ENCODE measurements at regions not wholly inside any gene's neighbourhood (a gene's known extent, or its start where the extent isn't known, plus 50 kb on each side); places are given as distances from the start of the nearest gene placed in this dataset.

- H3K27me3 ChIP-seq (ENCODE audit: insufficient read depth, low read length, poor library complexity), result no peaks in the 10 kb centered on the region
- no peak overlapping the region for H3K4me3 ChIP-seq (ENCODE audit: low read length)
- no peak overlapping the region for H3K4ac ChIP-seq (ENCODE audit: low read depth, low read length)
- H3K36me3 ChIP-seq (ENCODE audit: control insufficient read depth, insufficient read depth, low read length), result no peaks in the 10 kb centered on the region
- H3K4me2 ChIP-seq (ENCODE audit: low read length), result no peak overlapping the region
- WGBS (ENCODE audit: extremely low coverage, insufficient coverage, low lambda C conversion rate), result no CpG with 5 or more reads among the region's 4 CpGs
- no peak overlapping the region for H2AK5ac ChIP-seq (ENCODE audit: low read length)
- no peak overlapping the region for H4K5ac ChIP-seq (ENCODE audit: low read length)
- no peak overlapping the region for H3K27ac ChIP-seq (ENCODE audit: low read depth, low read length)
- H2BK120ac ChIP-seq (ENCODE audit: low read depth, low read length), result no peak overlapping the region
- H2BK5ac ChIP-seq (ENCODE audit: low read length), result no peak overlapping the region
- H4K8ac ChIP-seq (ENCODE audit: low read depth, low read length), result no peak overlapping the region
- DNase-seq, result no peak
- H2BK15ac ChIP-seq (replicated peaks; ENCODE audit: low read depth), result no peak overlapping the region
- no peaks in the 10 kb centered on the region for H3K79me1 ChIP-seq (ENCODE audit: low read length)
- no peak overlapping the region for H3K23ac ChIP-seq (ENCODE audit: low read length)
- peak overlapping the region; percentile 1 for H3K56ac ChIP-seq (ENCODE audit: low read length)
- no peak overlapping the region for H3K18ac ChIP-seq (ENCODE audit: low read length)
- H3K9ac ChIP-seq (ENCODE audit: low read length), result no peak overlapping the region
- H3K4me1 ChIP-seq (ENCODE audit: control insufficient read depth, low read depth, low read length), result peaks cover 4% of the 10 kb centered on the region
- H3K79me2 ChIP-seq (ENCODE audit: control insufficient read depth, insufficient read depth, low read length), result no peaks in the 10 kb centered on the region
These were observed 141.5 kb downstream of the B3GNT2 start for GRCh38 chr2:62337403-62337802.

GRCh38 chr2:62335612-62336011 lies 139.7 kb downstream of the B3GNT2 start:
- no peak for DNase-seq
- Histone ChIP-seq H3K4me2 (ENCODE audit: low read length) (no peak overlapping the region), H3K9ac (ENCODE audit: low read length) (no peak overlapping the region), H3K18ac (ENCODE audit: low read length) (peak overlapping the region; percentile 3), H2BK120ac (ENCODE audit: low read depth, low read length) (no peak overlapping the region), H2BK15ac (replicated peaks; ENCODE audit: low read depth) (no peak overlapping the region), H3K36me3 (ENCODE audit: control insufficient read depth, insufficient read depth, low read length) (no peaks in the 10 kb centered on the region), H3K56ac (ENCODE audit: low read length) (peak overlapping the region; percentile 37), H3K4me3 (ENCODE audit: low read length) (no peak overlapping the region), H3K79me1 (ENCODE audit: low read length) (no peaks in the 10 kb centered on the region), H3K27me3 (ENCODE audit: insufficient read depth, low read length, poor library complexity) (no peaks in the 10 kb centered on the region), H4K5ac (ENCODE audit: low read length) (no peak overlapping the region), H3K4me1 (ENCODE audit: control insufficient read depth, low read depth, low read length) (peaks cover 1% of the 10 kb centered on the region), H3K79me2 (ENCODE audit: control insufficient read depth, insufficient read depth, low read length) (no peaks in the 10 kb centered on the region), H4K8ac (ENCODE audit: low read depth, low read length) (no peak overlapping the region), H3K27ac (ENCODE audit: low read depth, low read length) (no peak overlapping the region), H2BK5ac (ENCODE audit: low read length) (no peak overlapping the region), H3K23ac (ENCODE audit: low read length) (no peak overlapping the region), H3K4ac (ENCODE audit: low read depth, low read length) (no peak overlapping the region), H2AK5ac (ENCODE audit: low read length) (no peak overlapping the region)
- whole genome bisulfite sequencing (ENCODE audit: extremely low coverage, insufficient coverage, low lambda C conversion rate), result no CpG with 5 or more reads among the region's 5 CpGs

GRCh38 chr2:62334440-62335058 lies 138.6 kb downstream of the B3GNT2 start:
- H2BK5ac ChIP-seq (ENCODE audit: low read length), result no peak overlapping the region
- WGBS (ENCODE audit: extremely low coverage, insufficient coverage, low lambda C conversion rate), result no CpG with 5 or more reads among the region's 6 CpGs
- peaks cover 1% of the 10 kb centered on the region for H3K4me1 ChIP-seq (ENCODE audit: control insufficient read depth, low read depth, low read length)
- no peak overlapping the region for H3K18ac ChIP-seq (ENCODE audit: low read length)
- H4K5ac ChIP-seq (ENCODE audit: low read length), result no peak overlapping the region
- H3K9ac ChIP-seq (ENCODE audit: low read length), result no peak overlapping the region
- no peak overlapping the region for H4K8ac ChIP-seq (ENCODE audit: low read depth, low read length)
- H3K27ac ChIP-seq (ENCODE audit: low read depth, low read length), result no peak overlapping the region
- H3K56ac ChIP-seq (ENCODE audit: low read length), result peak overlapping the region; percentile 15
- H3K4me3 ChIP-seq (ENCODE audit: low read length), result no peak overlapping the region
- H3K79me1 ChIP-seq (ENCODE audit: low read length), result no peaks in the 10 kb centered on the region
- no peak overlapping the region for H2AK5ac ChIP-seq (ENCODE audit: low read length)
- H3K4ac ChIP-seq (ENCODE audit: low read depth, low read length), result no peak overlapping the region
- no peak overlapping the region for H2BK15ac ChIP-seq (replicated peaks; ENCODE audit: low read depth)
- no peak overlapping the region for H2BK120ac ChIP-seq (ENCODE audit: low read depth, low read length)
- no peak overlapping the region for H3K4me2 ChIP-seq (ENCODE audit: low read length)
- no peaks in the 10 kb centered on the region for H3K79me2 ChIP-seq (ENCODE audit: control insufficient read depth, insufficient read depth, low read length)
- no peaks in the 10 kb centered on the region for H3K36me3 ChIP-seq (ENCODE audit: control insufficient read depth, insufficient read depth, low read length)
- H3K27me3 ChIP-seq (ENCODE audit: insufficient read depth, low read length, poor library complexity), result no peaks in the 10 kb centered on the region
- no peak overlapping the region for H3K23ac ChIP-seq (ENCODE audit: low read length)
- no peak for DNase-seq

- no peak overlapping the region for H3K4me3 ChIP-seq (ENCODE audit: low read length)
- no peak overlapping the region for H2BK15ac ChIP-seq (replicated peaks; ENCODE audit: low read depth)
- H2AK5ac ChIP-seq (ENCODE audit: low read length), result no peak overlapping the region
- H3K27ac ChIP-seq (ENCODE audit: low read depth, low read length), result no peak overlapping the region
- H3K36me3 ChIP-seq (ENCODE audit: control insufficient read depth, insufficient read depth, low read length), result no peaks in the 10 kb centered on the region
- no peak overlapping the region for H3K18ac ChIP-seq (ENCODE audit: low read length)
- no peak overlapping the region for H3K9ac ChIP-seq (ENCODE audit: low read length)
- no peak for DNase-seq
- peaks cover 1% of the 10 kb centered on the region for H3K4me1 ChIP-seq (ENCODE audit: control insufficient read depth, low read depth, low read length)
- no peak overlapping the region for H2BK120ac ChIP-seq (ENCODE audit: low read depth, low read length)
- no peaks in the 10 kb centered on the region for H3K79me1 ChIP-seq (ENCODE audit: low read length)
- H4K8ac ChIP-seq (ENCODE audit: low read depth, low read length), result no peak overlapping the region
- no peak overlapping the region for H3K56ac ChIP-seq (ENCODE audit: low read length)
- no peaks in the 10 kb centered on the region for H3K27me3 ChIP-seq (ENCODE audit: insufficient read depth, low read length, poor library complexity)
- no peak overlapping the region for H4K5ac ChIP-seq (ENCODE audit: low read length)
- no CpG with 5 or more reads among the region's 4 CpGs for WGBS (ENCODE audit: extremely low coverage, insufficient coverage, low lambda C conversion rate)
- no peak overlapping the region for H3K4ac ChIP-seq (ENCODE audit: low read depth, low read length)
- H3K79me2 ChIP-seq (ENCODE audit: control insufficient read depth, insufficient read depth, low read length), result no peaks in the 10 kb centered on the region
- no peak overlapping the region for H3K23ac ChIP-seq (ENCODE audit: low read length)
- H3K4me2 ChIP-seq (ENCODE audit: low read length), result no peak overlapping the region
- H2BK5ac ChIP-seq (ENCODE audit: low read length), result no peak overlapping the region
These were observed 138.1 kb downstream of the B3GNT2 start for GRCh38 chr2:62334009-62334408.

GRCh38 chr2:62330959-62331358 lies 135.0 kb downstream of the B3GNT2 start:
- Histone ChIP-seq H3K4me3 (ENCODE audit: low read length) (no peak overlapping the region), H4K8ac (ENCODE audit: low read depth, low read length) (no peak overlapping the region), H2BK5ac (ENCODE audit: low read length) (no peak overlapping the region), H3K27me3 (ENCODE audit: insufficient read depth, low read length, poor library complexity) (no peaks in the 10 kb centered on the region), H3K4me2 (ENCODE audit: low read length) (no peak overlapping the region), H2AK5ac (ENCODE audit: low read length) (peak overlapping the region; percentile 43), H4K5ac (ENCODE audit: low read length) (no peak overlapping the region), H3K79me2 (ENCODE audit: control insufficient read depth, insufficient read depth, low read length) (no peaks in the 10 kb centered on the region), H2BK120ac (ENCODE audit: low read depth, low read length) (no peak overlapping the region), H3K23ac (ENCODE audit: low read length) (no peak overlapping the region), H3K4ac (ENCODE audit: low read depth, low read length) (no peak overlapping the region), H2BK15ac (replicated peaks; ENCODE audit: low read depth) (no peak overlapping the region), H3K36me3 (ENCODE audit: control insufficient read depth, insufficient read depth, low read length) (no peaks in the 10 kb centered on the region), H3K56ac (ENCODE audit: low read length) (peak overlapping the region; percentile 31), H3K9ac (ENCODE audit: low read length) (no peak overlapping the region), H3K79me1 (ENCODE audit: low read length) (no peaks in the 10 kb centered on the region), H3K27ac (ENCODE audit: low read depth, low read length) (no peak overlapping the region), H3K4me1 (ENCODE audit: control insufficient read depth, low read depth, low read length) (peaks cover 1% of the 10 kb centered on the region), H3K18ac (ENCODE audit: low read length) (peak overlapping the region; percentile 62)
- no CpG with 5 or more reads among the region's 1 CpG for WGBS (ENCODE audit: extremely low coverage, insufficient coverage, low lambda C conversion rate)
- DNase-seq, result peak; percentile 72

GRCh38 chr2:62329797-62330196 lies 133.9 kb downstream of the B3GNT2 start:
- Histone ChIP-seq H3K4ac (ENCODE audit: low read depth, low read length) (no peak overlapping the region), H3K9ac (ENCODE audit: low read length) (no peak overlapping the region), H3K56ac (ENCODE audit: low read length) (no peak overlapping the region), H2AK5ac (ENCODE audit: low read length) (no peak overlapping the region), H4K8ac (ENCODE audit: low read depth, low read length) (no peak overlapping the region), H3K23ac (ENCODE audit: low read length) (no peak overlapping the region), H3K4me3 (ENCODE audit: low read length) (no peak overlapping the region), H2BK5ac (ENCODE audit: low read length) (no peak overlapping the region), H3K27me3 (ENCODE audit: insufficient read depth, low read length, poor library complexity) (no peaks in the 10 kb centered on the region), H3K4me1 (ENCODE audit: control insufficient read depth, low read depth, low read length) (peaks cover 1% of the 10 kb centered on the region), H2BK120ac (ENCODE audit: low read depth, low read length) (no peak overlapping the region), H3K36me3 (ENCODE audit: control insufficient read depth, insufficient read depth, low read length) (no peaks in the 10 kb centered on the region), H3K4me2 (ENCODE audit: low read length) (no peak overlapping the region), H3K79me2 (ENCODE audit: control insufficient read depth, insufficient read depth, low read length) (no peaks in the 10 kb centered on the region), H3K79me1 (ENCODE audit: low read length) (no peaks in the 10 kb centered on the region), H3K18ac (ENCODE audit: low read length) (no peak overlapping the region), H3K27ac (ENCODE audit: low read depth, low read length) (no peak overlapping the region), H2BK15ac (replicated peaks; ENCODE audit: low read depth) (no peak overlapping the region), H4K5ac (ENCODE audit: low read length) (no peak overlapping the region)
- DNase-seq, result no peak
- WGBS (ENCODE audit: extremely low coverage, insufficient coverage, low lambda C conversion rate), result no CpG with 5 or more reads among the region's 5 CpGs
